ENCODE measurements at regions not wholly inside any gene's neighbourhood (a gene's known extent, or its start where the extent isn't known, plus 50 kb on each side); places are given as distances from the start of the nearest gene placed in this dataset.

DNA sequence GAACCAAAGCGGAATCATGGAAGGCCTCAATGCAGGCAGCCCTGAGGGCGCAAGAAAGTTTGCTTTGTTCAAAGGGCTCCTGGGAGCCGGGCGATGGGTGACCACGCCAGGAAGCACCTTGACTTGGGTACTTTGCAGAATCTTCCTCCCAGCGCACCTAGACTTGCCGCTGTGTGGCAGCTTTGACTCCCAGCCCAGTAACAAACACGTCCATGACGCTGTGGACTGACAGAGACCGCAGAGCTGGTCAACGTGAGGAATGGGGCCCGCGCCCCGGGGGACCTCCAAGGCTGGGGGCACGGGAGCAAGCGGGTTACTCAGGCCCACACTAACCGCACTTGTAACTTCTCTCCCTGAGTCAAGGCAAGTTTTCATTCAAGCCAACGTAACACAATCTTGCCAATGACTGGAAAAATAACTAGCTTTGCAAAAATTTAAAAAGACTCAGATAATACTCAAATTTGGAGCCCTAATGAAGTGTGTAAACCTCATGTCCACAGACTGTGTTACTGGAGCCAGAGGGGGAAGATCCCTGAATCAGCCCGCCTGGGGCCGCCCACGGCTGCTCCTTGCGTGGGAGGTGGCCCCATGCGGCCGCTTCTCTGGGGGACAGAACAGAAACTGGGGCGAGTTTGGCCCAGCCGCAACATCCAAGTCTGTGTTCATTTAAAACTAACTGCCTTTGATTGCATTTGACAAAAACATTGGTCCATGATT is 130.8 kb downstream of the DNAJB6 start:
- intact Hi-C loops (cut with micrococcal nuclease) = no loop called here

DNA sequence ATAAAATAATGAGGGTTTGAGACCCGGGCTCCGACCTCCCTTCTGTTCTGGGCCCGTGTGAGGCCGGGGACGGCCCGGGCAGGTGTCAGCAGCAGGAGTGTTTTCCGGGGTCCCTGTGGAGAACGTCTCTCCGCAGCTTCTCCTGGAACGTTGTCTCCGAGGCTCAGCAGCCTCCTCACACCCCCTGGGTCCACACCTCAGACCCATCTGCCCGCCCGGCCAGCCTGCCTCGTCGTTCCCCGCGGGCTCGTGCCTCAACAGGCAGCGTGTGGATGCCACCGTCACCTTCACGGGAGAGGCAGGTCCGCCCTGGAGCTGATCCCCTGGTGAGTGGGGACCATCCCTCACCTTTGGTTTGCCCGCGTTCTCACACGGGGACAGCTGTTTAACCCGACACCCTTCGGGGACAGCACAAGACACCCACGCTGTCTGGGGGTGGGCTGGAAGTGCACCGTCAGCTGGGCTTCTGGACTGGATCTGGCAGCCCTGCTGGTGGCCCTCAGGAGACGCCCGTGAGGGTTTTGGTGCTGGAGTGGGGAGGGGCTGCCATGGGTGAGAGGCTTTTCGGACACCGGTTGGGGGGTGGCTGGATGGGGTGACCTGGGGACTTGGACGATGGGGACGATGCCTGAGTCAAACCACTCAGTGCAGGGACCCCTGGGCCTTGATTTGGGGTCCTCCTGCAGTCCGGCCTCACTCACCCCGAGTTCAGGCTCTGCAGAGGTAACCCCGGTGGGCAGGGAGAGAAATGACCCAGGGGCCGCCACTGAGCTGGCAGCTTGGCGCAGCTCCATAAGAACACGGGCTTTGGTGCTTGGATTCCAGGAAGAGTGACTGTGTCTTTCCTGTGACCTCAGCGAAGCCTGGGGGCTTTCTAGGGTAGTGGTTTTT is 131.7 kb downstream of the DNAJB6 start:
- intact Hi-C loops (cut with micrococcal nuclease) = no loop called here

DNA sequence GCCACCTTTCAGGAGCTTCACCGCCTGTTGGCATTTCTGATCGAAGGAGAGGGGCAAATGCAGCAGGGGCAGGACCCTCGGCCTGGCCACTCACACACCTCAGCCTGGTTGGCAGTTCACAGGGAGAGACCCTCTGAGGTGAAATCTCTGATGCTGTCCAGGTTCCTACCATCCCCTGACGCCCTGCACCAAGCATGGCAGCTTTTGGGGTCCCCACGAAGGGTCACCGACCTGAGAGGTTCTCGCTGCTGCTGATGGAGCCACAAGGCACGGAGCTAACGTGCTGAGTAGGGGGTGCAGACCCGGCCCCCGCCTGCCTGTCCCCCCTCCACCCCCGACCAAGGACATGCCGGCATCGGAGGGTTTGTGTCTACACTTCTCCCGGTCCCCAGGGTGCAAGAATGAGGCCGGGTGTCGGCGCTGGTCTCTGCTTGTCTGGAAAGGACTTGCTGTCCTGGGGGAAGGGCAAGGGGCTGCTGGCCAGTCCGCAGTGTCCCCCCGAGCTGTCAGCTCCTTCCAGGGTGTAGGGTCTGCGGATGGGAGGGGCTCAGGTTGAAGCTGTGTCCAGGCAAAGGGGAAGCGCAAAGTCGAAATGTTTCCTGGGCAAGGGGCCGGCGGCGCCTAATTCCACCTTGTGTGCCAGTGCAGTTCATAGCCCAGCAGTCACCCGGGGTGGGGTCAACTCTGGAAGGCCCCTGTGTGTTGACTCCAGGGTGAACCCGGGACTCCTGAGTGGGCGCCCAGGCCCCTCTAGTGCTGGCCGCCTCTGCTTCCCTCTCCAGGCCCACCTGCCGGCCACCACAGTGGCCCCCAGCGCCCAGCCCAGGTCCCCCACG is 132.6 kb downstream of the DNAJB6 start:
- intact Hi-C loops (cut with micrococcal nuclease) = loop anchor here (2.0 to 5.0 kb wide), 4 partner anchors 37 to 381 kb away; no protein-coding TSS in a partner anchor

DNA sequence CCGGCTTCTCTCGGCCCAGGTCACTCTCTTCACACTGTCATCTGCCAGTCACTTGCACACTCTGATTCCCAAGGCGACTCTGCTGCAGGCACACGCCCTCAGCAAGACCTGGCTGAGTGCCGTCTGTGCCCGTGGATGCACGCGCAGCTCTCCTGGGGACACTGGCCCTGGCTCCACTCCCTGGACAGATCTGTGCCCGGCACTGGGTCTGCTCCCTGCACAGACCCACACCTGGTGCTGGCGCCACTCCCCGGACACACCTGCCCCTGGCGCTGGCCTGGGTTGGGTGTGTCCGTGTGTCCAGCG is 133.2 kb downstream of the DNAJB6 start:
- intact Hi-C loops (cut with micrococcal nuclease) = loop anchor here (2.0 to 5.0 kb wide), 4 partner anchors 37 to 381 kb away; no protein-coding TSS in a partner anchor

DNA sequence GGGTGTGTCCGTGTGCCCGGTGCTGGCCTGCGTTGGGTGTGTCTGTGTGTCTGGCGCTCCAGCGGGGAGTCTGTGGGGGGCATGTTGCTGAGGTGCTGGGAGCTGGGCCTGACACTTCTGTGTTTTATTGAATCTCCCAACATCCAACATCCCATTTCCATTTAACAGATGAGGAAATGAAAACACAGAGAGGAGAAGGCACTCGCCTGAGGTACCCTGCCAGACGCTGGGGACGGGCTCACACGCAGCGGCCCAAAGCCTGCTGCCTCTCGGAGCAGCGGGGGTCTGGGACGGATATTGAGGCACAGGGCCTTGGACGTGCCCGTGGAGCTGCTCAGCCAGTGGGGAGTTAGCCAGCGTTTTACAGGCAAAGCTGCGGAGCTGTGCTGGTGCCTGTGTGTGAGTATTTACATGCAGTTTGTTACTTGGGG is 133.9 kb downstream of the DNAJB6 start:
- intact Hi-C loops (cut with micrococcal nuclease) = loop anchor here (1.0 to 5.0 kb wide), 6 partner anchors 20 to 380 kb away; no protein-coding TSS in a partner anchor

DNA sequence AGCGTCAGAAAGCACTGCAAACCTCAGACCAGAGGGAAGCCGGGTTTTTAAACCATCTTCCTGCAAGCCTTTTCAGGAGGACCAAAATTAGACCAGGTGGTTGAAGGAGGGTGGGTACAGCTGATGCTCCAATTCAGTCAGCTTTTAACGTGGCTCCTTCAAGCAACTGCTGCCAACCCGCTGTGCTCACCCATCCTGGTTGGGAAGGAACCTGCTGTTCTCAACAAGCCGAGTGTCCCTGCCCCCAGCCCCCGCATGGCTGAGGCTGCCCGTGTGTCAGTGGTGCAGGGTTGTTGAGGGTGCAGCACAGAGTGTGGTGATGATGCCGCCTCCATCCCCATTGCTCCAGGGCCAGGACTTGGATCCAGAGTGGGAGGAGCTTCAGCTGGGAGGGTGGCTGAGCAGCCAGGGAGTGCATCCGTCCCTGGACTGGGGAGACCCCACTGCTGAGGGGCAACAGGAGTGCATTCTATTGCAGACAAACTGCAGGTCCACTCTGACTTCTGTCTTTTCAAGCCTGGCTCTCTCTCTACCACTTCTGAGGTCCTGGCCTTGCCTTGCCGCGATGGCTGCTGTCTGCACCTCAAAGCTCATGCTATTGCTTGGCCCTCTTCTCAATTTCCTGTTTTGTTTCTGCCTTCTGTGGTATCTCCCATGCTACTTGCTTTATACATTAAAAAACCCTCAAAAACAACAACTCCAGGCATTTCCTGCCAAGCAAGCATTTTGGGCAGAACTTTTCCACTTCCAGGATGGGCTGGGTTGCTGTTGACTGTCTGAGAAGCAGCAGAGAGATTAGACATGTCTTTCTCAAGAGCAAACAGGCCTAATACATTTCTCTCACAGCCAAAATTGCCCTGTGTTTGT is 134.7 kb downstream of the DNAJB6 start:
- intact Hi-C loops (cut with micrococcal nuclease) = loop anchor here (1.0 to 5.0 kb wide), 6 partner anchors 19 to 379 kb away; no protein-coding TSS in a partner anchor

DNA sequence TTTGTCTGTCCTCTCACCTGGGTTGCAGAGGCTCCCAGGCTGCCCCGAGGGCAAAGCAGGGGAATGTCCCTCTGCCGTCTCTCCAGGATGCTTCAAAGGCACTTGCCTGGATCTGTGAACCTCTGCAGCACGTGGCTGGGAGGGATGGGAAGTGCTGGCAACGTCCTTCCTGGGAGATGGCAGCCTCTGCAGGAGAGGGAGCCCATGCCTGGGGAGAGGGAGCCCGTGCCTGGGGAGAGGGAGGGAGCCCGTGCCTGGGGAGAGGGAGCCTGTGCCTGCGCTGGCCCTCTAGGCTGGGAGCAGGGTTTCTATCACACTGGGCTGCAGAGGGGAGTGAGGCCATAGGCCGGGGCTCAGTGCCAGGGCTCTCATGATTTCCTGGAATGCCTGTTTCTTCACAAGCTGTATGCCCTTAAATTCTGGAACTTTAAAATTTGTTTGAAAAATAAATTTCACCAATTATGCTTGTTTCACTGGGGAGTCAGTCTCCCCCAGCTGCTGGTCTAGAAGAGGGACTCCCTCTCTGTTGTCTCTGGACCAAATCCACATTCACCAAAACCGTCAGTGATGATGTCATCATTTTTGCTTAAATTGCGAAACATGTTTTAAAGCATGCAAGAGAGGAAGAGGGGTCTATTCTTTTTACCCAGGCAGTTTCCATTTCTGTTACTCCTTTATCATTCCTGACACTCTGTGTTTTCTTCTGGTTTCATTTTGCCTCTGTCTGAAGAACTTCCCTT is 135.7 kb downstream of the DNAJB6 start:
- intact Hi-C loops (cut with micrococcal nuclease) = loop anchor here (5.0 kb wide), 1 partner anchor 100 kb away; no protein-coding TSS in a partner anchor

DNA sequence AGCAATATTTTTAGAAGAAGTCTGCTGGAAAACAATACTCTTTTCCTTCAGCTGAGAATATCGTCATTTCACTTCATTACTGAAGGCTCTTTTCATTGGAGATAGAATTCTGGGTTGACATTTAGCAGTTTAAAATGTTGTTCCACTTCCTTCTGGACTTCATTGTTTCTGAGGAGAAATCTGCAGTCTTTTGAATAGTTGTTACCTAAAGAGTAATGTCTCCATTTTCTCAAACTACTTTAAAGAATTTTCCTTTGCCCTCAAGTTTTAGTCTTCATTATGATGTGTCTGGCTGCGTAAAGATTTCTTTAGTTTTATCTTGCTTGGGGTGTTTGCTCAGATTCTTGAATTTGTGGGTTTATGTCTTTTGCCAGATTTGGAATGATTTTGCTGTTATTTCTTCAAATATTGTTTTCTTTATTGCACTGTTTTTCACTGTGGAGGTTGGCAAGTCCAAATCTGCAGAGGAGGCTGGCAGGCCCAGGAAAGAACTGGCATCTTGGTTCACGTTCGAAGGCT is 136.3 kb downstream of the DNAJB6 start:
- intact Hi-C loops (cut with micrococcal nuclease) = loop anchor here (5.0 kb wide), 1 partner anchor 99 kb away; no protein-coding TSS in a partner anchor

DNA sequence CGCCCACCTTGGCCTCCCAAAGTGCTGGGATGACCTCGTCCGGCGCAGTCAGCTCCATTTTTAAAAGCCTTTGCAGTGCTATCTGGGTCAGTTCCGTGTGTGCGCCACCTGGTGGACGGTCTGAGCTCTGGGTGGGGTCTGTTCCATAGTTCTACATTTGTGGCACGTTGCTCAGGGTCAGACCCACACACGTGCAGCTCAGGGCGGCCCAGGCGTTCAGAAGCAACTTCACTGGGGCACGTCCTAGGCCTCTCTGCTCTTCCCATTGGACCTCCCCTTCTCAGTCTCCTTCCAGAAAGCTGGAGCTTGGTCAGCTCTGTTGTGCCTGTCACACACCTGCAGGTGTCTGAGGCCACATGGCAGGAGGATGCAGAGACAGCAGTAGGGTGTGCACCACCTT is 137.9 kb downstream of the DNAJB6 start:
- intact Hi-C loops (cut with micrococcal nuclease) = loop anchor here (5.0 kb wide), 1 partner anchor 98 kb away; no protein-coding TSS in a partner anchor

DNA sequence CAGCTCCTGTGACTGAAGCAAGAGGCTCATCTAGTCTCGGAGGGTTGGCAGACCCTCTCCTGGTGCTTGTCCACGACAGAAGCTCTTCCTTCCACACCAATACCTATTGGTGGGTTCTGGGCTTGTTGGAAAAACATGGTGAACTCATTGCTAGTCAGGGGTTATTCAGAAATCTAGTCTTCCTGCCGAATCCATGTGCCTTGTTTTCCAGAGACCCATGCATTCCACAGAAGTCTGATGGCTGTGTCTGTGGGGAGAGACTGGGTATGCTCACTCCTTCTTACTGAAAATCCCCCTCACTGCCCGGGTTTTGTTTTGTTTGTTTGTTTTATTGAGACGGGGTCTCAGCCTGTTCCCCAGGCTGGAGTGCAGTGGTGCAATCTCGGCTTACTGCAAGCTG is 138.3 kb downstream of the DNAJB6 start:
- intact Hi-C loops (cut with micrococcal nuclease) = no loop called here

DNA sequence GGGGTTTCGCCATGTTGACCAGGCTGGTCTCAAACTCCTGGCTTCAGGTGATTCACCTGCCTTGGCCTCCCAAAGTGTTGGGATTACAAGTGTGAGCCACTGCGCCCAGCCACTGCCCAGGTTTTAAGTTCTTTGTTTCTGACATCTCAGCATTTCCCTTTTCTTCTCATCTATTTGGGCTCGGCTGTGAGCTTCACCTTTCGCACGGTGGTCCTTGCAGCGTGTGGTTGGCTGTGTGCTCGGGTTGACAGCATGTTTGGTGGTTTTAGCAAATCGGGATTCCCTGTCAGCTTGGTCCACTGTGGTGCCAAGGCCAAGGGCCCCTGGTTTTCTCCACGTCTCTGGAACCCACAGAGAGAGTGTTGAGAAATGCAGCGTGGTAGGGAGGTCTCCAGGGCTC is 138.8 kb downstream of the DNAJB6 start:
- intact Hi-C loops (cut with micrococcal nuclease) = no loop called here

DNA sequence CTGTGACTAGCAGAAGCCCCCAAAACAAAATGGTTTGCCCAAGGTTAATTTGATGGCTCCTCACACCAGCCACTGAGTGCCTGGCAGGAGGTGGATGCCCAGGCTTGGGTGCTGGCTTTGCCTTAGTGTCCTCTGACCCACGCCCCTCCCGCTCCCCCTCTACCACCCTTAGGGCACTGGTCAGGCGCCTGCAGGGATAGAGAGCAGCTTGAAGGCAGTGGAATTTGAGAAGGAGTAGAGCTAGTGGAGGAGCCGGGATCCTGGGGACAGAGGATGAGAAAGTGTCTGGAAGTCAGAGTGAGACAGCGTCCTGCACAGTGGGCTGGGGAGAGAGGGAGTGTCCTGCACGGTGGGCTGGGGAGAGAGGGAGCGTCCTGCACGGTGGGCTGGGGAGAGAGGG is 139.4 kb downstream of the DNAJB6 start:
- intact Hi-C loops (cut with micrococcal nuclease) = no loop called here

DNA sequence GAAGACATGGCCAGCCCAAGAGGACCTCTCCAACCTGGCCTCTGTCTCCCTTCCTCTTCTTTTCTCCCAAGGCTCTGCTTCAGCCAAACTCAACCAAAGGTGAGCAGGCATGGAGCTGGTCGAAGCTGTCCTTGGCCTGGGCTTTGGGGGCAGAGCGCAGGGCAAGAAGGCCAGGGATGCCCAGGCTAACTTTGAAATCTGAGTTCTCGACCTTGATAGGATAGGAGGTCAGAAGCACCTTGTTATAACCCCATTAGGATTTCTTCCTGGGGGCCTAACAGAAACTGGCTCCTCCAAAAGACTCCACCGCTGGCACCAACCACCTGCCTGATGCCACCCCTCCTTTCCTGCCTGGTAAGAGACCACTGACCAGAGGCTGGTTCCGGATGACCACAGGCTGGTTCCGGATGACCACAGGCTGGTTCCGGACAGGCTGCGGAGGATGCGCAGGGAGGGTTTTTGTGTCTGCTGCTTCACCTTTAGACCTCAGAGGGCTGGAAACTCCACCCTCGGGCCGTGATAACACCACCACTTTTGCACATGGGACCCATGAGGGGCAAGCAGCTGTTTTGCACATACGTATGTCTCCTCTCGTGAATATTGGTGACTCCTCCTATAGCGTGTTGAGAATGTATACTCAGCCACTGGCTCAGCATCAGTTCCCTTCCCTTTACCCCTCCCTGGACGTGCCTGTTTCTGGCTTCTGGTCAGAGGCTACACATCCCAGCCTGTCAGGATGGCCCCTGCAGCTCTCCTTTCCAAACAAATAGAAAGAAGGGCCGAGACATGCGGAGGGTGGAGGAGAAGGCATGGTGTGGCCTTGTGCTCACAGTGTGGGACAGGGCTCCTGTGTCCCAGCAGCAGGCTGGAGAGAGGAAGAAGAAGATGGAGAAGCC is 140.1 kb downstream of the DNAJB6 start:
- intact Hi-C loops (cut with micrococcal nuclease) = no loop called here

DNA sequence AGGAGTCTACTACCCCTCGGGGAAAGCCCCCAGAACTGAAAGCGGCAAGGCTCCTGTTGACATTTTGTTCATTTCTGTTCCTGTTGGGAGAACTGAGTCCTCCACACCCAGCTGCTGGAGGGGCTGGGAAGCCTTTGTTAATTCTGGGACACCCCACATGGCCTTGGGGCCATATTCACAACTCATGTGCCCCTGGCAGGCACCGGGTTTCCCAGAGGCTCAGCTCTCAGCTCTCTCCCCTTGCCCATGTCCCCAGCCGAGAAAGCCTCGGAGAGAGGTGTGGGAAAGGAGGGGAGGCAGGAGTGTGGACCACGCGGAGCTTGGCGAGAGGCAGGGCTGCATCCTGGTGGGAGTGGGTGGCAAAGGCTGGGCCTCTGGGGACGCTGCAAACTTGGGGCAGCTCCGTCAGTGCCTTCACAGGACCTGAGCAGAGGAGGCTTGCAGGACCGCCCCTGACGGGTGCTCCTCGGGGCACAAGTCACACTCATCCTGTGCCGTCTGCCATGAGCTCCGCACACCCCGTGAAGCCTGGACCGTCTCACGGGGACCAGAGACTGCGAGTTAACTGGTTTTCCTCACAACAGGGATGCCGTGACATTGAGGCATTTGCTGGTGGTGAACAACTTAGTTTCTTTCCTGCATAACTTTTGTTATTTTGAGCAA is 140.9 kb downstream of the DNAJB6 start:
- intact Hi-C loops (cut with micrococcal nuclease) = loop anchor here (1.0 kb wide), 2 partner anchors 13 to 26 kb away; no protein-coding TSS in a partner anchor

DNA sequence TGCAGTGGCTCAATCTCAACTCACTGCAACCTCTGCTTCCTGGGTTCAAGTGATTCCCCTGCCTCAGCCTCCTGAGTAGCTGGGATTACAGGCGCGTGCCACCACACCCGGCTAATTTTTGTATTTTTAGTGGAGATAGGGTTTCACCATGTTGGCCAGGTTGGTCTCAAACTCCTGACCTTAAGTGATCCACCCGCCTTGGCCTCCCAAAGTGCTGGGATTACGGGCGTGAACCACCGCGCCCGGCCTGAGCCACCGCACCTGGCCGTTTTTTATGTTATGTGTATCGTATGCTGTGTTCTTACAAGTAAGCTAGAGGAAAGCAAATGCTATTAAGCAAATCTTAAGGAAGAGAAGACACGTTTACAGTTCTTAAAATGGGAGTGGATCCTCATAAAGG is 141.8 kb downstream of the DNAJB6 start:
- intact Hi-C loops (cut with micrococcal nuclease) = loop anchor here (1.0 kb wide), 2 partner anchors 12 to 25 kb away; no protein-coding TSS in a partner anchor

DNA sequence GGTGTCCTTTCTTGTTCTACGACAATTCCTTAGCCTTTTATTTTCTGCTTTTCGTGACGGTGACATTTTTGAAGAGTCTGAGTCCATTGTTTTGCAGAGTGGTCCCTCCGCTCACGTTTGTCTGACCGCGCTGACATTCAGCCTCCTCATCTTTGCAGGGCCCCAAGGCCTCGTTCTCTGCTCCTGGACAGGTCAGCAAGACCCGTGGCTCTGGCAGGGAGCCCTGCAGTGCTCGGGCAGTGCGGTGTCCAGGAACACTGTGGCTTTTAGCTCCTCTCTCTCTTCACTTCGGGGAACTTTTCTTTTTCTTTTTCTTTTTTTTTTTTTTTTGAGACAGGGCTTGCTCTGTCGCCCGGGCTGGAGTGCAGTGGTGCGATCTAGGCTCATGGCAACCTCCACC is 142.5 kb downstream of the DNAJB6 start:
- intact Hi-C loops (cut with micrococcal nuclease) = no loop called here

DNA sequence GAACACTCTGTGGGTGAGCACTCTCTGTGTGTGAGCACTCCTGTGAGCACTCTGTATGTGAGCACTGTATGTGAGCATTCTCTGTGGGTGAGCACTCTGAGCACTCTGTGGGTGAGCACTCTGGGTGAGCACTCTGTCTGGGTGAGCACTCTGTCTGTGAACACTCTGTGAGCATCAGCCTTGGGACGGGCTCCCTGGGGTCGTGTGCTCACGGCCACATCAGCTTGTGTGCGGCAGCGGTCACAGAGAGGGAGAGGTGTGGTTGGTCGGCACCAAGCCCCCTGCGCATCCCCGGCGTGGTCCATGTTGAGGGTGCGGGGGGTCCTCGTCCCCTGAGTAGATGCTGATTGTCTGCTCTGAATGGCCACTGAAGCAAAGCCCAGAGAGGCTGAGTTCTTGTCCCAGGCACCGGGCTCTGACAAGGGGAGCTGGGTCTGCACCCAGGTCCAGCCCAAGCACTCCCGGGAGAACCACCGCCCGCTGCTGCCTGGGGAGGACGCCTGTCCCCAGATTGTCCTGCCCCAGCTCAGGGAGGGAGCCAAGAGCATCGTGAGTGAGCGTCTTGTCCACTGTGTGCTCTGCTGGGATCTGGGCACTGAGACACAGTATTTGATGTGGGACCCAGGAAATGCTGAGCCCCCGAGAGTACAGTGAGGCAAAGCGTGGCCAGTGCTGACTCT is 143.7 kb downstream of the DNAJB6 start:
- intact Hi-C loops (cut with micrococcal nuclease) = no loop called here

All from T-helper 1 cell treated with Interleukin-12 subunit alpha and Interleukin-12 subunit beta and Interleukin-4 antibody, amounts not matched to agents 30 ng/mL and 1 ng/mL, for 36 hours (primary cell).